Breast epithelium (tissue), 4 donors: ENCODE measurements at regions not wholly inside any gene's neighbourhood (a gene's known extent, or its start where the extent isn't known, plus 50 kb on each side); places are given as distances from the start of the nearest gene placed in this dataset.

Experiments used
- DNase-seq, 2 donors: peaks; one replicate each; pipeline ENCODE4 v3.0.0-alpha.2; 2019; ENCODE audit warnings: low spot score in 2 of 2
- H3K27ac ChIP-seq, 2 donors: fragments of 200-600 bp; sonication (generic) in 1 of 2; one replicate each; pipeline ENCODE4 v1.5.1; 2016 to 2019; ENCODE audit warnings: mild to moderate bottlenecking in 1 of 2
- H3K27me3 ChIP-seq, 2 donors: fragments of 200-600 bp; sonication (generic) in 1 of 2; one replicate each; pipeline versions ENCODE4 v1.5.1 to v1.6.0; 2017 to 2019; ENCODE audit warnings: control low read depth in 1 of 2, mild to moderate bottlenecking in 1 of 2
- H3K36me3 ChIP-seq: fragments of 200-600 bp; one replicate; pipeline ENCODE4 v1.5.1; 2019
- H3K4me1 ChIP-seq, 2 donors: fragments of 200-600 bp; sonication (generic); one replicate each; pipeline ENCODE4 v1.5.1; 2016 to 2019; ENCODE audit warnings: control low read depth in 1 of 2
- H3K4me3 ChIP-seq, 3 donors: fragments of 200-600 bp; sonication (generic); 1 replicate in 2 of 3; 2 replicates in 1 of 3; pipeline ENCODE4 v1.5.1; 2016 to 2019; ENCODE audit warnings: mild to moderate bottlenecking in 3 of 3, moderate library complexity in 2 of 3
- H3K9me3 ChIP-seq, 2 donors: fragments of 200-600 bp; sonication (generic) in 1 of 2; one replicate each; pipeline ENCODE4 v1.5.1; 2016 to 2019; ENCODE audit warnings: control low read depth in 1 of 2
- POLR2A ChIP-seq: fragments of 450-650 bp; IDR thresholded peaks from one replicate; pipeline ENCODE4 v1.6.1; 2016; ENCODE audit warnings: antibody characterized with exemption, mild to moderate bottlenecking, moderate library complexity
- POLR2AphosphoS5 ChIP-seq, 3 donors: sonication (generic); formaldehyde crosslinking; IDR thresholded peaks; one replicate each; pipeline ENCODE4 v1.6.1; 2017; ENCODE audit warnings: antibody characterized with exemption in 3 of 3
- intact Hi-C: fragments of 100-400 bp; cut with DNase I; formaldehyde crosslinking; loops from one replicate; pipeline ENCODE4 v1.15.1; 2023; ENCODE audit warnings: low total_unique reads
- TF ChIP-seq, protein P1 (sequence below), 3 donors: fragments of 450-650 bp; IDR thresholded peaks; one replicate each; pipeline ENCODE4 v1.5.1; 2016 to 2017; ENCODE audit warnings: antibody characterized with exemption in 3 of 3, mild to moderate bottlenecking in 3 of 3, moderate library complexity in 3 of 3

- intact Hi-C loops: no loop called here
- H3K9me3 ChIP-seq: no peaks in the 10 kb centered on the region
- H3K27ac ChIP-seq: no peak overlapping the region
- no peaks in the 10 kb centered on the region for H3K27me3 ChIP-seq
- no peaks in the 10 kb centered on the region for H3K36me3 ChIP-seq
- H3K4me3 ChIP-seq: no peak overlapping the region
- no peaks in the 10 kb centered on the region for H3K4me1 ChIP-seq
- TF ChIP-seq POLR2A (no peak), POLR2AphosphoS5 (IDR thresholded peaks at IDR 0.05) (no peak)
- TF ChIP-seq, protein P1, sequence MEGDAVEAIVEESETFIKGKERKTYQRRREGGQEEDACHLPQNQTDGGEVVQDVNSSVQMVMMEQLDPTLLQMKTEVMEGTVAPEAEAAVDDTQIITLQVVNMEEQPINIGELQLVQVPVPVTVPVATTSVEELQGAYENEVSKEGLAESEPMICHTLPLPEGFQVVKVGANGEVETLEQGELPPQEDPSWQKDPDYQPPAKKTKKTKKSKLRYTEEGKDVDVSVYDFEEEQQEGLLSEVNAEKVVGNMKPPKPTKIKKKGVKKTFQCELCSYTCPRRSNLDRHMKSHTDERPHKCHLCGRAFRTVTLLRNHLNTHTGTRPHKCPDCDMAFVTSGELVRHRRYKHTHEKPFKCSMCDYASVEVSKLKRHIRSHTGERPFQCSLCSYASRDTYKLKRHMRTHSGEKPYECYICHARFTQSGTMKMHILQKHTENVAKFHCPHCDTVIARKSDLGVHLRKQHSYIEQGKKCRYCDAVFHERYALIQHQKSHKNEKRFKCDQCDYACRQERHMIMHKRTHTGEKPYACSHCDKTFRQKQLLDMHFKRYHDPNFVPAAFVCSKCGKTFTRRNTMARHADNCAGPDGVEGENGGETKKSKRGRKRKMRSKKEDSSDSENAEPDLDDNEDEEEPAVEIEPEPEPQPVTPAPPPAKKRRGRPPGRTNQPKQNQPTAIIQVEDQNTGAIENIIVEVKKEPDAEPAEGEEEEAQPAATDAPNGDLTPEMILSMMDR (IDR thresholded peaks at IDR 0.05): no peak
- DNase-seq: no peak
Observed at GRCh38 chrX:5417381-5417780, 811.3 kb downstream of the NLGN4X start.

DNA sequence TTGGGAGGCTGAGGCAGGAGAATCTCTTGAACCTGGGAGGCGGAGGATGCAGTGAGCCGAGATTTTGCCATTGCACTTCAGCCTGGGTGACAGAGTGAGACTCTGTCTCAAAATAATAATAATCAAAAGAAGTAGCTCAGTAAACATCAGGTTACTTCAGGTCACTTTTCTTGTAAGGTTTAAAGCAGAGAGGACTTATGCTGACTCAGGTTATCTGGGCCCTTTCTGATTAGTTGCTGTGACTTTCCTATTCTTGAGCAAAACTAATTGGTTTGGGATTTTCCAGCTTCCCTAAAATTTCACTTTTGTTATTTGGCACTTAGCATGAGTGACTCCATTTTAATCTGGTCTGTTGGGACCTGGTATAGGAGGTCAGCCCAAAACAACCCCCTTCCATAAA, 812.9 kb downstream of the NLGN4X start:
- DNase-seq: no peak
- H3K4me1 ChIP-seq: no peaks in the 10 kb centered on the region
- H3K36me3 ChIP-seq: no peaks in the 10 kb centered on the region
- no peaks in the 10 kb centered on the region for H3K27me3 ChIP-seq
- TF ChIP-seq POLR2A (no peak), POLR2AphosphoS5 (IDR thresholded peaks at IDR 0.05) (no peak)
- TF ChIP-seq, protein P1 (IDR thresholded peaks at IDR 0.05): no peak
- intact Hi-C loops: no loop called here
- no peak overlapping the region for H3K4me3 ChIP-seq
- H3K9me3 ChIP-seq: no peaks in the 10 kb centered on the region
- H3K27ac ChIP-seq: no peak overlapping the region

- H3K36me3 ChIP-seq: no peaks in the 10 kb centered on the region
- no peak overlapping the region for H3K4me3 ChIP-seq
- no peaks in the 10 kb centered on the region for H3K27me3 ChIP-seq
- DNase-seq: no peak
- H3K9me3 ChIP-seq: no peaks in the 10 kb centered on the region
- TF ChIP-seq POLR2A (no peak), POLR2AphosphoS5 (IDR thresholded peaks at IDR 0.05) (no peak)
- TF ChIP-seq, protein P1 (IDR thresholded peaks at IDR 0.05): no peak
- H3K27ac ChIP-seq: no peak overlapping the region
- no peaks in the 10 kb centered on the region for H3K4me1 ChIP-seq
- intact Hi-C loops: no loop called here
Observed at GRCh38 chrX:5409106-5409505, 819.6 kb downstream of the NLGN4X start.

- no peak for TF ChIP-seq POLR2AphosphoS5 (IDR thresholded peaks at IDR 0.05)
- no peak for TF ChIP-seq POLR2A
- TF ChIP-seq, protein P1 (IDR thresholded peaks at IDR 0.05): no peak
- Histone ChIP-seq H3K4me3 (no peak overlapping the region), H3K36me3 (no peaks in the 10 kb centered on the region), H3K27ac (no peak overlapping the region), H3K27me3 (no peaks in the 10 kb centered on the region), H3K9me3 (no peaks in the 10 kb centered on the region), H3K4me1 (no peaks in the 10 kb centered on the region)
- intact Hi-C loops: no loop called here
- no peak for DNase-seq
Observed at GRCh38 chrX:5402461-5402860, 826.2 kb downstream of the NLGN4X start.

DNA sequence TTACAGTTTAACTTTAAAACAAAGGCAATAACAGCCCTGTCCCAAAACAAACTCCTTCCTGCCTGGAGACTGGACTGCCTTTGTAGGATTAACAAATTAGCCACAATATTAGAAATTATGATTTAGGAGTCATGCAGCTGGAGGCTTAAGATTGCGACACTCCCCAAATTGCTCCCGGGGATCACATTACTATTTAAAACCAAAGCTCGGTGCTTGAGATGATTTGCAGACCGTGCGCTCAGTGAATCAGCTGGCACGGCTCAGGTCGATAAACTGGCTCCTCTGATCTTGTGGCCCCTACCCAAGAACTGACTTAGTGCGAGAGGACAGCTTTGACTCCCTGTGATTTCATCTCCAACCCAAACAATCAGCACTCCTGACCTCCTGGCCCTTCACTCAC, 829.3 kb downstream of the NLGN4X start:
- no peak overlapping the region for H3K27ac ChIP-seq
- TF ChIP-seq, protein P1 (IDR thresholded peaks at IDR 0.05): no peak
- no peaks in the 10 kb centered on the region for H3K4me1 ChIP-seq
- no peaks in the 10 kb centered on the region for H3K9me3 ChIP-seq
- intact Hi-C loops: no loop called here
- H3K4me3 ChIP-seq: no peak overlapping the region
- no peaks in the 10 kb centered on the region for H3K27me3 ChIP-seq
- H3K36me3 ChIP-seq: no peaks in the 10 kb centered on the region
- DNase-seq: no peak
